ENCODE measurements at regions not wholly inside any gene's neighbourhood (a gene's known extent, or its start where the extent isn't known, plus 50 kb on each side); places are given as distances from the start of the nearest gene placed in this dataset.

- TF ChIP-seq POLR2AphosphoS5 (IDR thresholded peaks at IDR 0.05), result no peak
- TF ChIP-seq CTCF (IDR thresholded peaks at IDR 0.05), result no peak
- no peak for TF ChIP-seq POLR2A (IDR thresholded peaks at IDR 0.05)
These were observed 243.5 kb downstream of the CDH7 start for GRCh38 chr18:65994302-65994701.

Measured in breast epithelium (tissue), 3 donors.